ENCODE measurements at regions not wholly inside any gene's neighbourhood (a gene's known extent, or its start where the extent isn't known, plus 50 kb on each side); places are given as distances from the start of the nearest gene placed in this dataset.

- TF ChIP-seq GABPA (IDR thresholded peaks at IDR 0.05 in 1 of 2, conservative IDR thresholded peaks at IDR 0.05 in 1 of 2): no peak
- no peak for TF ChIP-seq FOXA2 (IDR thresholded peaks at IDR 0.05)
- TF ChIP-seq SP1 (IDR thresholded peaks at IDR 0.05): no peak
- no peak for TF ChIP-seq RXRA (IDR thresholded peaks at IDR 0.05)
- TF ChIP-seq MAX (IDR thresholded peaks at IDR 0.05): no peak
- no peak for TF ChIP-seq EGR1 (IDR thresholded peaks at IDR 0.05; ENCODE audit: low read depth in 2 of 2)
- TF ChIP-seq FOXA1 (IDR thresholded peaks at IDR 0.05): no peak
- TF ChIP-seq YY1 (IDR thresholded peaks at IDR 0.05): no peak
These were observed 287.3 kb upstream of the CCL2 start (continued) for GRCh38 chr17:33967608-33968349.

GRCh38 chr17:33968350-33969044, 286.6 kb upstream of the CCL2 start:
- H3K27ac ChIP-seq (ENCODE audit: low read depth in 1 of 2, low read length in 2 of 2): no peak overlapping the region
- H3K9ac ChIP-seq (ENCODE audit: low read depth in 1 of 2, low read length in 2 of 2): no peak overlapping the region
- H3K36me3 ChIP-seq (ENCODE audit: control insufficient read depth in 4 of 4, insufficient read depth in 3 of 4, low read depth in 1 of 4, low read length in 3 of 4): no peaks in the 10 kb centered on the region
- no peak for DNase-seq (ENCODE audit: low spot score)
- no peak overlapping the region for H3K4me3 ChIP-seq (ENCODE audit: low read depth in 1 of 3, low read length in 3 of 3)
- WGBS: 66% methylated on average over 9 of the region's 9 CpGs
- no peak for TF ChIP-seq ATF3 (IDR thresholded peaks at IDR 0.05)
- TF ChIP-seq RAD21 (IDR thresholded peaks at IDR 0.05): no peak
- no peak for TF ChIP-seq REST (IDR thresholded peaks at IDR 0.05)
- no peak for TF ChIP-seq YY1 (IDR thresholded peaks at IDR 0.05)
- no peak for TF ChIP-seq EGR1 (IDR thresholded peaks at IDR 0.05; ENCODE audit: low read depth in 2 of 2)
- TF ChIP-seq HNF4A (conservative IDR thresholded peaks at IDR 0.05): no peak
- TF ChIP-seq NR2F2 (IDR thresholded peaks at IDR 0.05): no peak
- no peak for TF ChIP-seq GABPA (IDR thresholded peaks at IDR 0.05 in 1 of 2, conservative IDR thresholded peaks at IDR 0.05 in 1 of 2)
- TF ChIP-seq JUND (IDR thresholded peaks at IDR 0.05): no peak
- TF ChIP-seq RXRA (IDR thresholded peaks at IDR 0.05): no peak
- no peak for TF ChIP-seq MAX (IDR thresholded peaks at IDR 0.05)
- no peak for TF ChIP-seq HNF4G (IDR thresholded peaks at IDR 0.05)
- TF ChIP-seq SP1 (IDR thresholded peaks at IDR 0.05): no peak
- TF ChIP-seq TAF1 (conservative IDR thresholded peaks at IDR 0.05): no peak
- H3K27me3 ChIP-seq (ENCODE audit: control insufficient read depth in 4 of 4, insufficient read depth in 4 of 4, low read length in 3 of 4): peaks cover 0 to 10% (median 0%) of the 10 kb centered on the region in 4 donors
- H3K4me1 ChIP-seq (ENCODE audit: control insufficient read depth in 4 of 4, insufficient read depth in 4 of 4, low read length in 3 of 4): no peaks in the 10 kb centered on the region
- H3K9me3 ChIP-seq (ENCODE audit: control insufficient read depth in 4 of 4, low read length in 3 of 4): no peaks in the 10 kb centered on the region

GRCh38 chr17:33970279-33970678, 284.8 kb upstream of the CCL2 start:
- no peak for TF ChIP-seq ATF3 (IDR thresholded peaks at IDR 0.05)
- no peak for TF ChIP-seq RXRA (IDR thresholded peaks at IDR 0.05)
- TF ChIP-seq SP1 (IDR thresholded peaks at IDR 0.05): no peak
- TF ChIP-seq JUND (IDR thresholded peaks at IDR 0.05): no peak
- TF ChIP-seq REST (IDR thresholded peaks at IDR 0.05): no peak
- TF ChIP-seq RAD21 (IDR thresholded peaks at IDR 0.05): no peak
- no peak for TF ChIP-seq MAX (IDR thresholded peaks at IDR 0.05)
- TF ChIP-seq YY1 (IDR thresholded peaks at IDR 0.05): no peak
- TF ChIP-seq EGR1 (IDR thresholded peaks at IDR 0.05; ENCODE audit: low read depth in 2 of 2): no peak
- Histone ChIP-seq H3K4me3 (ENCODE audit: low read depth in 1 of 3, low read length in 3 of 3) (no peak overlapping the region), H3K9ac (ENCODE audit: low read depth in 1 of 2, low read length in 2 of 2) (no peak overlapping the region), H3K9me3 (ENCODE audit: control insufficient read depth in 4 of 4, low read length in 3 of 4) (no peaks in the 10 kb centered on the region), H3K27ac (ENCODE audit: low read depth in 1 of 2, low read length in 2 of 2) (no peak overlapping the region), H3K4me1 (ENCODE audit: control insufficient read depth in 4 of 4, insufficient read depth in 4 of 4, low read length in 3 of 4) (no peaks in the 10 kb centered on the region), H3K36me3 (ENCODE audit: control insufficient read depth in 4 of 4, insufficient read depth in 3 of 4, low read depth in 1 of 4, low read length in 3 of 4) (no peaks in the 10 kb centered on the region), H3K27me3 (ENCODE audit: control insufficient read depth in 4 of 4, insufficient read depth in 4 of 4, low read length in 3 of 4) (peaks cover 0 to 10% (median 1%) of the 10 kb centered on the region in 4 donors)
- WGBS: 69% methylated on average over 5 of the region's 5 CpGs
- no peak for DNase-seq (ENCODE audit: low spot score)

All from liver (tissue), 7 donors.